ENCODE measurements at regions not wholly inside any gene's neighbourhood (a gene's known extent, or its start where the extent isn't known, plus 50 kb on each side); places are given as distances from the start of the nearest gene placed in this dataset.
"Not testable (repeated sequence)": the region's sequence is repeated elsewhere in the genome, so short reads cannot be mapped to it uniquely, and the experiment has no call there.

DNA sequence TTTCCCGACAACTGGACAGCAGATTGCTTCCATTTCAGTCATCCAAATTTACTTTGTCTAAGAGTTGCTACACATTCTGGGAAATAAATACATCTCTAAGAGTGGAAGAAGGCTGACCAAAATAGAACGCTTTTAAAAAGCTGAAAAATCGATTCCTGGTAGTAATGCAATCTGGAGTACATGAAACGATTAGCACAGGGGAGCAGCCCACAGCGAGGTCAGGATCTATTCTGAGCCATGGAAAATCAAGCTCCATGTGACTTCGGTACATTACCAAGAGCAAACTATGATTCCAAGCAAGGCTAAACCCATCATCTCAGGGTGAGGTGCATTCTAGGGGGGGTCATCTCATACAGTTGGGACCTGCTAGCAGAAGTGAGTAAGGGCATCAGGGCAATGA, 249.3 kb downstream of the BLID start:
- DNase-seq, result no peak

DNA sequence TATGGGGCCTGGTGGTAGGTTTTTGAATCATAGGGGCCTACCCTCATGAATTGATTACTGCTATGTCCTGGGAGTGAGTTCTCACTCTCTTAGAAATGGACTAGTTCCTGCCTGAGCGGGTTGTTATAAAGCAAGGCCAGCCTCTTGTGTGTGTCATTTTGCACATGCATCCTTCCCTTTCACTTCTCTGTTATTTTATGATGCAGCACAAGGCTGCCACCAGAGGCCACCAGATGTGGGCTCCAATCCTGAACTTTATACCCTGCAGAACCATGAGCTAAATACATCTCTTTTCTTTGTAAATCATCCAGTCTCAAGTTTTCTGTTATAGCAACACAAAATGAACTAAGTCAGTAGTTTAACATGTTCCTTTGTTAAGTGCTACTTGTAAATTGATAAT, 251.4 kb downstream of the BLID start:
- no peak for DNase-seq

DNA sequence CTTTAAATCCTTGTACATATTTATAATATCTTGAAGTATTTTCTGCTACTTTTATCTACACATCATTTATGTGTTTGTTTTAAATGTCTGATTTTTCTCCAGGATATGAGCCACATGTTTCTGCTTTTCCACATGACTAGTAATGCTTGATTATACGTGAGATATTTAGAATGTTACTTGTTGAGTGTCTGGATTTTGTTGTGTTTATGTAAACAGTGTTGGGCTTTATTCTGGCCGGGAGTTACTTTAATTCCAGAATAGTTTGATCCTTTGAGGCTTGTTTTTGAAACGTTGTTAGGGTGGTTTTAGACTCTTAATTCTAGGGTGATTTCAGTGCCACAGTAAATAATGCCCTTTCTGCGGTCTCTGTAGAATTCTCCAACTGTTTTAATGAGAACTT, 252.9 kb downstream of the BLID start:
- no peak for DNase-seq

DNA sequence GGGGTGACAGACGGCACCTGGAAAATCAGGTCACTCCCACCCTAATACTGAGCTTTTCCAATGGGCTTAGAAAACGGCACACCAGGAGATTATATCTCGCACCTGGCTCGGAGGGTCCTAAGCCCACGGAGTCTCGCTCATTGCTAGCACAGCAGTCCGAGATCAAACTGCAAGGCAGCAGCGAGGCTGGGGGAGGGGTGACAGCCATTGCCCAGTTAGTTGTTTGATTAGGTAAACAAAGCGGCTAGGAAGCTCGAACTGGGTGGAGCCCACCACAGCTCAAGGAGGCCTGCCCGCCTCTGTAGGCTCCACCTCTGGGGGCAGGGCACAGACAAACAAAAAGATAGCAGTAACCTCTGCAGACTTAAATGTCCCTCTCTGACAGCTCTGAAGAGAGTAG, 260.9 kb downstream of the BLID start:
- not testable (repeated sequence) for DNase-seq

DNA sequence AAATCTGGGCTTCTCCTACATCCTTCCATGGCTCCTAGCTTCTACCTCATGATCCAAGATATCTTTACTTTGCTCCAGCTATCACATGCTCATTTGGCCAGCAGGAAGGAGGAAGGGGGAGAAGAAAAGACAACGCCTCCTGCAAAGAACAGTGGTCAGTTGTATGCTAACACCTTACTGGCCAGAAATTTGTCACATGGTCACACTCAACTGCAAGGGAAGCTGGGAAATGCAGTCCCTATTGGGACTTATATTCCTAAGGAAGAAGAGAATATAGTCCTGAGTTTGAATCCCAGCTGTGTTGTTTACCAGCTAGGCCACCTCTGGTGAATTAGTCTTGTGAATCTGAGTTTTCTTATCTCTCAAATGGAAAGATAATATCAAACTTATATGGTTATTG, 272.0 kb downstream of the BLID start:
- DNase-seq, result no peak

DNA sequence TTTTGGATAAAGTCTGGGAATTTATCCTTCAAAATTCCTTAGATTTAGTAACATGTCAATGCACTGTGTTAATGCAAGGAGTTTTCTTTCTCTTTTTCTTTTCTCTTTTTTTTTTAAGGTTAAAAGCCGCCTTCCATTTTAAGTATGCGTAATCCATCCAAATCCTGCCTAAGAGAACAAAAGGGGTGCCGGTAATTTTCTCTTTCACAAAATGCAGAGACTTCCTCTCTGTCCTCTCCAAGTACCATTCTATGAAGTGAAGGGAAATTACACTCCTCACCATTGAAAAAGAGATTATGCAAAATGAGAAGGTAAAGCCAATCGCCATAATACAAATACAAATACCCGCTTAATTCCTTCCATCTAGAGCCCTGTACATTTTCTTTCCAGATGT, 273.8 kb downstream of the BLID start:
- no peak for DNase-seq

DNA sequence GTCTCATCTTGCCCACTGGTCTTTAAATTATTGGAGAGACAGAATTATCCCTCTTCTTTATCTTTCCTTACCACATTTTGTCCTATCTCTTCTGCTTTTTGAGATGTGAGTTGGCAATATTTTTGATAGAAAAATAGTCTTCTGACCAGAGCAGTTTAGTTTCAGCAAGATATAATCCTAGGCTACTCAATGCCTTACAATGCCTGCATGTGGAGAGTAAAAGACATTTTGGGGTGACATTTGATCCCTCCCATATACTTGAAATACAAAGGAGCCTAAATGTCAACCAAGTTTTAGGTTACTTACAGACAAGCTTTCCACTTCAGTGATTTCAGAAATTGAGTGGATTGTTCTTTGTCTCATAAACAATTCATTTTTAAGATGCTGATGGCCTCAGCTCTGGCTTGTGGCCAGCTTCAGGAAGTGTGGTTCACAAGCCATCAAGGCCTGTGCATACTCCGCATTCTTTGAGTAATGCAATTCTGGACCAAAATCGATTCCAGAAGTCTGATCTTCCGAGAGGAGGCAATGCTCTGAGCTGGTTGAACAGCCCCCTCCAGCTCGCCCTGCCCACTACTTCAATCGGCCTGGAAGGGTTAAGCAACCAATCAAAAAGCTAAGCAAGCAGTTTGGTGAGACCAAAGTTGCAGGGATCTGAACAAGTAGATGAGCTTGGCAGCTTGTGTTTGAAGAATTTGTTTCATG, 274.4 kb downstream of the BLID start:
- DNase-seq, result peak; percentile 5 to 8

DNA sequence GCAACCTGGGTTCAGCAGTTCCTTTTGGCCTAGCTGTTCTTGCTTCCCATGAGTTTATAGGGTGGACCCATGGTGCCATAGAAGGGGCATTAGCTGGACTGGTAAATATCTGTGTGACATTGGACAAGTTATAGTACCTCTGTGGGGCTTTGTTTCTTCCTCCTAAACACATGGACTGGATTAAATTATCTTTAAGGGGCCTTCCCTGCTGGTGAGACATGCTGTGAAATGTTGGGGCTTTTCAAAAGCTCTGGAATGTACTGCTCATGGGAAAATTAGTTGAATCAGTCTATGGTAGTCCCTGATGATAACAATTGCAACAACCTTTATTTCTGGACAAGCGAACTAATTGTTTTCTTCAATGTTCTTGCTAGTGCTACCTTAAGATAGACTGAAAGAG, 276.2 kb downstream of the BLID start:
- DNase-seq, result no peak

DNA sequence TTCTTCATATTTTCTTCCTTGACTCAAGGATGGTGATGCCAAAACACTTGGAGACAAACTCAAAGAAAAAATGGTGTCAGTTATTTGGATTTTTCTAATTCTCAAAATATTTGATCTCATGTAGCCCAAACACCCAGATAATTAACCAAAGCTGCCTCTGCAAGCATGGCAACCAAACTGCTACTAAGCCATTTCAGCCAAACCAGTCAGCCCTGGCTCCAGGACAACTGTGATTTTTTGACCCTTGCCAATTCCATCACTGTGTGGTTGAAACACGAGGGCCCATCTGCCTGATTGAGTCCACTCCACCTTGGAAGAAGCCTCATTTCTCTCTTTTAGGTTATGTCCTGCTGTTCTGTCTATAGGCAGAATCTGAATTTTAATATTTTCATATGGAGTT, 277.4 kb downstream of the BLID start:
- no peak for DNase-seq

DNA sequence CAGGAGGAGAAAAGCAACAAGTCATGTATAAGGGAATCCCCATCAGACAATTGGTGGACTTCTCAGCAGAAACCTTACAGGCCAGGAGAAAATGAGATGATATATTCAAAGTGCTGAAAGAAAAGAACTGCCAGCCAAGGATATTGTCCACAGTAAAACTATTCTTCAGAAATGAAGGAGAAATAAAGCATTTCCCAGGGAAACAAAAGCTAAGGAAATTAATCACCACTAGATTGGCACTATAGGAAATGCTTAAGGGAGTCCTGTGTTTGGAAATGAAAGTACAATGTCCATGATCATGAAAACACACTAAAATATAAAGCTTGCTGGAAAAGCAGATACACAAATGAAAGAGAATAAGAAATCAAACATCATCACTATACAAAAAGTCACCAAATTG, 282.0 kb downstream of the BLID start:
- no peak for DNase-seq

DNA sequence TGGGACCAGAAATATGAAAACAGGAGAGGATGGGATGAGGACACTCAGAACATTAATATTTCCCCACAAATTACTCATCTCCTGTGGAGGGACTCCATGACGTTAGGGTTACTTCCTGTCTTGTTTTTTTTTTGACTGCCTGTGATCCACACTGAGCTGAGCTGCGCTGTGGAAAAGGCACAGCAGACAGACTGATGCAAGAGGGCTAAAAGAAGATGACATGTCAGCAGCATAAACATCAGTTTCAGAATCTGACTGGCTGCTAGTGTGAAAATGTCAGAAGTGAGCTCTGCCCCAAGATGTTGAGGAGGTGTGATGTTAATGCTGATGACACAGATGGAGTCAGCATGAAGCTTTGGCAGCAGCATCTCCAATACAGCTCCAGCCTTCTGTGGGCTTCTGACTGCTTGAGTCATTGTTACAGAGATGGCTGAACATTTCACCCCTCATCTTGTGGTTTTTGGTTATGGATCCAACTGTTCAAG, 286.8 kb downstream of the BLID start:
- DNase-seq, result peak; percentile 70 to 74

DNA sequence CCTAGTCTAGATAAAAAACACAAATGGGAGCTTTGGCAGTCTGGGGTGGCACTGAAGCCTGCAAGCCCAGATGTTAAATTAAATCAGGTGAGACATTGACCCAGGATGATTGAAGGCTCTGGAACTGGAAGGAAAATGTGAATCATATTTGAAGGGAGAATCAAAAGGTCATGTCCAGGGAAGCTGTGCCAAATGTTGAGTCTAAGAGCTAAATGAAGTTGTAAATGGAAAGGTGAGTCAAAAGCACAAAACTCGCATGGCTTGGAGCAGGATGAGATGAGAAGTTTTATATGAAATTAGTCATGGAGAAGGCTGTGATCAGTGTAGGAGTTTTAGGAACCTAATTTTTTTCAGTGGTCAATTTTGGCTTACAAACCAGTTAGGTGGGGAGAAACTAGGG, 301.1 kb downstream of the BLID start:
- DNase-seq, result no peak

DNA sequence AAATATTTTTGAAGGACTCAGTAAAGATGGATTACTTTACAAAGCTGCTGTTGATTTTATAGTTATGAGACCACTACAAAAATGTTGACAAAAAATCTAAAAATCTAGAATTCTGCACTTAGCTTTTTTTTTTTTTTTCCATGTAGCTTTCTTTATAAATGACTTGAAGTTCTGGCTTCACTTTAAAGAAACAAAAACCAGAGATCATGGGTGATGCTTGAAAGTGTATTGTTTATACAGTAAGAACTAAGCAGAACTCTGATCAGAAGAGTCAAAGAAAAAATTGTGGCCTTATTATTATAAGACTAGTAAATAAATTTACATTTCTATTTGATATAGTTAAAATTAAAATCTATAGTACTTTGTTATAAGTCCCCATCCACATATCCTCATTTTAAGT, 301.7 kb downstream of the BLID start:
- no peak for DNase-seq

DNA sequence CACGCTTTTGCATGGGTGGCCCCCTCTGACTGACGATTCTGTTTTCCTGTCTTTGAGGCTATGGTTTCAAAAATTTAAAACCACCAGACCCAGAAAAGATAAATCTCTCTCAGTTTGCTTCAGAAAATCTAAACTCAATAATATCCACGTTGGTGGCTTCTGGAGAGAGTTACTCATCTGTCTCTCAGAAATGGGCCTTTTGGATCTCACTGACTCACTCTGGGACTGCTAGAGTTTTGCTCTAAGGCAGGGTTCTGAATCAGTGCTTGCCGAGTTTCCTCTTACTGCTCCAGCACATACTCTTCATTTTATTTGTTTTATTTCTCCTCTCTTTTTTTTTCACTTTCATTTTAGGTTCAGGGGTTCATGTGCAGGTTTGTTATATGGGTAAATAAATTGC, 305.7 kb downstream of the BLID start:
- DNase-seq, result no peak

DNA sequence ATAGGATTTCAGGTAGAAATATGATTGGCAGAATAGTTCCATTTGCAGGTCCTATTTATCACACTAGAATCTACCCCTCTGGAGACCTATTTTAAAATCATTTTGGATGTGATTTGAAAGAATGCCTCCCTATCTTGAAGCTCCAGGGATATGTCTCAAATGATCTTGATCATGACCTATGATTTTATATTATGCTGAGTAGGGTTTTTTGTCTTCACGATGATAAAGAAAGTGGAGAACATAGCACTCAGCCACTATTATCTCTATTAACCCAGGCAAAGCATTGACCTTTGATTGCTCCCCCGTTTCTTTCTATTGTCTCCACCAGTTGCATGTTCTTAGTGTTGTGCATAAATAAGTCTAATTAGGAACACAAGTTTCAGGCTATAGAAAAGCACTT, 307.9 kb downstream of the BLID start:
- no peak for DNase-seq

DNA sequence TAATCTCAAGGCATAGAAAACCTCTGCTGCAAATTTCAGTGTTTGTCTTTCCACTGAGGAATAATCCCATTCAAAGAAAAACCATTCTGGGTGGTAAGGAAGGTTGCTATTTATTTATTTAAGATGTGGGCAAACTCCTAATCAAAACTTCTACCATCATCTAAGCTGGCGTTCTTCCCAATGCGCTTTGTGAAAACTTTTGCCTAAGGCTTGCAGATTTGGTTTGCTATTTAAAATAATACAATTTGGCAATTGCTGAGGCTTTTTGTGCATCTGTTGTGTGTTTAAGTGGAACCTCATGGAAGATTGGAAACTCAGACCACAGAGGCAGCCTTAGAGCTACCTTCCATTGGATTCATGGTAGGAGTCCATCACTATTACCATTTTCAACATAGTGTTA, 309.0 kb downstream of the BLID start:
- no peak for DNase-seq

DNA sequence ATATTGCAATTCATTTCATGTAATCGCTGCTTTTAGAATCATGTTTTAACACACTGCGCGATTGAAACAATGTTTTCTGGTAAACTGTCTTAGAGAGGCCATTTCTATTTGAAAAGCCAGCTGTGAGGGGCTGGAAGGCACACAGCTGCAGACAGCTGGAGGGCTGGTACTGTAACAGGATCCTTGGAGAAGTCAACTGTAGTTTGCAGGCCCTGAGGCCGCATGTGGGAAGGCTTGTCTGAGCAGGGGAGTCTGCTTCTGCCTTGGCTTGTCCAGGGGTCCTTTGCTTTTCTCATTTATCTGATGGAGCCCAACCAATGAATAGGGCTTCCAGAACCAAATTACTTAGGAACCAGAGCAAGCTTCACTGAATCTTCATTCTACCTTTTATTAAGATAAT, 313.5 kb downstream of the BLID start:
- peak; percentile 85 to 87 for DNase-seq

DNA sequence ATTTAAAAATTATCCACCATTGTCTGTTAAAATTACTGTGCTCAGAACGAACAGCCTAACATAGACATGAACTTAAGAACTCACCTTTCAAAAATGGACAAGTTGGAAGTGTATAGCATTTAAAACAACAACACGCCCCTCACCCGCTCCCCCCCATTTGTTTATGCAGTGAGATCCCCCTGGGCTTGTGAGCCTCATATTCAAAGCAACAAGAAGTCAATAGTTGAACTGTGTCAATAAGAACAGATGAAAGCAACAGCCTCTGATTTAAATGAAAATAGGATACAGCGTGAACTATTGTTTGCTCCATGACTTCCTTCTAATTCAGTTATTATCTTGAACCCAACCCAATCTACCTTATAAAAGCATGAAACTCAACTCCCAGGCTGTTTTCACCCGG, 314.2 kb downstream of the BLID start:
- no peak for DNase-seq

DNA sequence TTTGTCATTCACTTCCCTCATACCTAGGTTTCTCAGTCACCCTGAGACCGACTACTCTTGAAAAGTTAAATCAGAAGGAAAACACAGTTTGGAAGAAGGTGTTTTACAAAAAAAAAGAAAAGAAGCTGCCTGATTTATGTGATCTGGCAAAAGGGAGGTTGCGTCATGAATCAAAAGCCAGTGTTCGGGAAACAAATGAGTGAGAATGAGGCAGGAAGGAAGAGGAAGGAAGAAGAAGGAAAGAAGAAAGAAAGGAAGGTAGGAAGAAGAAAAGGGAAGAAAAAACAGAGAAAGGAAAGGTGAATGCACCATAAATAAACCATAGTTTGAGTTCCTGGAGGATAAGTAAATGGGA, 314.6 kb downstream of the BLID start:
- no peak for DNase-seq

DNA sequence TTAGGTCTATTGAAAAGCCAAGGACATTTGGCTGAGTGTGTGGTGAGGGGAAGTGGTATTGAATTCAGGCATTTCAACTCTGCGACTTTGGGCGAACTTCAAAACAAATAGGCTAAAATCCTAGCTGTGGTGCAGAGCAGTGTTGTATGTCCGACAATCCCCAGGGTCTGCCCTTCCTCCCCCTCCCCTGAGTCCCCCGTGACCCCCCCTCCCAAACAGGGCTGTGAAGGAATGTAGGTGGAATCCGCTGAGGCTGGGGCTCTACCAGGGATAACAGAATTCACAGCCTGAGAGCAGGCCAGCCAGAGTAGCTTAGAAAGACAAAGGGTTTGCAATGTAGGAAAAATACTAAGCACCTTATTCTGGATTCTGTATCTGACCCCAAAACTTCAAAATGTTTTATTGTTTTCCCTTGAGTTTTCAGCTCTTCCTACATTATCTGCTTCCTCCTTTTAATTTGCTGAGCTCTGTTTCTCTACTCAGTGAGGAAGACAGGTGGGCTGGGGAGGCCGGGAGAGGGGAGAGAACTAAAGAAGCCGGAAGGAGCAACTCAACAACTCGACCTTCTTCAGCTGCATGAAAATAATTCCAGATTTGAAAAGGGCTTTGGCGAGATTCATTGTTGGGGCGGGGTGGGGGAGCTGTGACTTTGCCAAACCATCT, 315.2 kb downstream of the BLID start:
- no peak for DNase-seq

DNA sequence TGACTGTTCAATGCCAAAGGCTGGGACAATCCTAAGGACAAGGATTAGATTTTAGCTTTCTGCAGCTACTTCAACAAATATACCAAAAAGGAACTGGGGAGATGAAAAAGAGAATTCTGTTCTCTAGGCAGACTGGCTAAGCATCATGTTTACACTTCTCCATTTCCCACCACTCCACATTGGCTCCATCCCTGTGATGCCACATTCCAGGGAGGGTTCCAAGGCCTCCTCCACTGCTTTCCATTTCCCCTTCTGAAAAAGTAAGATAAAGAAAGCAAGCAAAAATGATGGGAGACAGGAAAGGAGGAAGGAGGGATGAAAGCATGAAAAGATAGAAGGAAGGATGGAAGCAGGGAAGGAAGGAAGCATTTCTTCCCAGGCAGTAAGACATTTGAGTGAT, 315.8 kb downstream of the BLID start:
- DNase-seq, result no peak

DNA sequence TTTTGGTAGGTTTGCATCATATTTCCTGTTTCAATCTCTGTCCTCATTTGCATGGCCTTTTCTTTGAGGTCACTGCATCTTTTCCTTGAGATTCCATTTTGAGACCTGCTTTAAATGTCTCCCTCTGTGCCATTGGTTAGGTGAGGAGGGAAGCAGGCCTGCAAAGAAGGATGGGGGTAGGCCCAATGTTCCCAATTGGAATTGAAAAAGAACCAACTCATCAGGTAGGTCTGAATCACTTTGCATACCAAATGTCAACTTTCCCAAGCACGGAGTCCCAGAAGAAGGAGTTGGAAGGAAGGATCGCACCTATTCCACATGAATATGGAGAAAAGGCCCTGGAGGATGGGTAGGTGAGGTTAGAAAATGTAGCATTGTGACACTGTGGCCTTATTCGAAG, 318.5 kb downstream of the BLID start:
- DNase-seq, result no peak

DNA sequence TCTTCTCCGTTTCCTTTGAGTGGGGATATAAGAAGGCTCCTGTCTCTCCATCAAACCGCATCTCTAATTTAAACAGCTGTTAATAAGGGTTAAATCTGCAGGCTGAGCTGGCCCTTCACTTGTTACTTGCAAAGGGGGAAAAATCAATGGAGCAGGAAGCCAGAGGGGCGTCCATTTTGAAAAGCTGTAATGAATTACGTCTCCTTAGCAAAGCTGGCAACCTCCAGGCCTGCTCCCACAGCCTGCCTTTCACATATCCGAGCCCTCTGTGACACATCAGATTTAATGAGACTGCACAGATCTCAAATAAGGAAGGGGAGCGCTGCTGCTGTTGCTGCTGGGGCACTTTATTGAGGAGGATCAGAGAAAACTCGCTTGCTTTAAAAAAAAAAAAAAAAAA, 320.8 kb downstream of the BLID start:
- no peak for DNase-seq

DNA sequence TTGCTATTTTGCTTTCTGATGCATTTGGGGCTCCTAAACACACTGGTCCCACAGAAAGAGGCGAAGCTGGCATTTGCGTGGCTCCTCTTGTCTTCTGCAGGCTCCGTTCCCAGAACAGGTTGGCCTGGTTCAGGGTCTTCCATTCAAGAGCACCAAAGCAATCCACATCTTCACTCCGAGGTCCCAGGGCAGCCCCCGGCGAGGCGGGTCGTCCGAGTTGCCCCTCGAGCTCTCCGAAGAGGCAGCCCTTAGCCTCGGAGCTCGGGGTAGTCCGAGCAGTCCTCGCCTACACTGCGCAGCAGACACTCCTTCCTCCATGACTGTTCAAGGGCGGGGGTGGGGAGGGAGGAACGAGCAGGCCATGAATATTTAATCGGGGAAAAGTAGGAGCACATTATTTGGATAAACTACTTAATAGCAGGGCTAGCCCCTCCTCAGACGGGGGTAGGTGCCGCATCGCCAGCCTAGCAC, 321.3 kb downstream of the BLID start:
- no peak for DNase-seq

Data from right lung (tissue), 2 donors.